Activated CD4-positive, alpha-beta T cell treated with anti-CD3 and anti-CD28 coated beads, Interleukin-2, amount 50 U/mL, for 4 hours (primary cell): ENCODE measurements at regions not wholly inside any gene's neighbourhood (a gene's known extent, or its start where the extent isn't known, plus 50 kb on each side); places are given as distances from the start of the nearest gene placed in this dataset.
"Not testable (repeated sequence)": the region's sequence is repeated elsewhere in the genome, so short reads cannot be mapped to it uniquely, and the experiment has no call there.

Source experiments
- DNase-seq, 2 experiments: peaks; one replicate each; pipeline ENCODE4 v3.0.0-alpha.2; 2020

- DNase-seq: no peak
These were observed 55.1 kb upstream of the TLR4 start for GRCh38 chr9:117649126-117649525.

GRCh38 chr9:117644932-117645636, 59.1 kb upstream of the TLR4 start:
- no peak for DNase-seq

- peak; percentile 26 to 39 for DNase-seq
These were observed 59.9 kb upstream of the TLR4 start for GRCh38 chr9:117644133-117644931.

GRCh38 chr9:117643288-117643654, 60.9 kb upstream of the TLR4 start:
- DNase-seq: no peak

GRCh38 chr9:117642571-117643287, 61.5 kb upstream of the TLR4 start:
- not testable (repeated sequence) for DNase-seq

- DNase-seq: no peak
These were observed 67.5 kb upstream of the TLR4 start for GRCh38 chr9:117636681-117637080.

- DNase-seq: no peak
These were observed 79.0 kb upstream of the TLR4 start for GRCh38 chr9:117625154-117625553.

GRCh38 chr9:117624106-117624505, 80.1 kb upstream of the TLR4 start:
- no peak for DNase-seq

GRCh38 chr9:117622347-117622746, 81.9 kb upstream of the TLR4 start:
- no peak for DNase-seq

GRCh38 chr9:117616431-117616831, 87.8 kb upstream of the TLR4 start:
- no peak for DNase-seq

- no peak for DNase-seq
These were observed 91.9 kb upstream of the TLR4 start for GRCh38 chr9:117612317-117612716.

GRCh38 chr9:117597977-117598376, 106.2 kb upstream of the TLR4 start:
- no peak for DNase-seq

- no peak for DNase-seq
These were observed 107.5 kb upstream of the TLR4 start for GRCh38 chr9:117596678-117597077.

GRCh38 chr9:117595650-117596049, 108.6 kb upstream of the TLR4 start:
- no peak for DNase-seq

GRCh38 chr9:117587263-117587662, 116.9 kb upstream of the TLR4 start:
- DNase-seq: no peak

- DNase-seq: no peak
These were observed 130.1 kb upstream of the TLR4 start for GRCh38 chr9:117574099-117574498.

- no peak for DNase-seq
These were observed 139.4 kb upstream of the TLR4 start for GRCh38 chr9:117564839-117565238.

GRCh38 chr9:117561761-117562160, 142.4 kb upstream of the TLR4 start:
- DNase-seq: no peak

- no peak for DNase-seq
These were observed 141.2 kb upstream of the ASTN2 start for GRCh38 chr9:117555964-117556629.

GRCh38 chr9:117552811-117553210, 138.0 kb upstream of the ASTN2 start:
- DNase-seq: no peak

GRCh38 chr9:117551171-117551570, 136.3 kb upstream of the ASTN2 start:
- no peak for DNase-seq

GRCh38 chr9:117549444-117549843, 134.6 kb upstream of the ASTN2 start:
- DNase-seq: no peak

- DNase-seq: no peak
These were observed 133.7 kb upstream of the ASTN2 start for GRCh38 chr9:117548556-117548955.
